ENCODE measurements at regions not wholly inside any gene's neighbourhood (a gene's known extent, or its start where the extent isn't known, plus 50 kb on each side); places are given as distances from the start of the nearest gene placed in this dataset.

- H3K4me3 ChIP-seq (ENCODE audit: low read length), result no peak overlapping the region
- H3K4me1 ChIP-seq (ENCODE audit: insufficient read depth, low read length), result no peaks in the 10 kb centered on the region
- no peaks in the 10 kb centered on the region for H3K9me3 ChIP-seq (ENCODE audit: low read depth, low read length)
- H3K27me3 ChIP-seq (ENCODE audit: insufficient read depth, low read length), result no peaks in the 10 kb centered on the region
These were observed 999.0 kb downstream of the TUSC7 start for GRCh38 chr3:117708601-117709000.

DNA sequence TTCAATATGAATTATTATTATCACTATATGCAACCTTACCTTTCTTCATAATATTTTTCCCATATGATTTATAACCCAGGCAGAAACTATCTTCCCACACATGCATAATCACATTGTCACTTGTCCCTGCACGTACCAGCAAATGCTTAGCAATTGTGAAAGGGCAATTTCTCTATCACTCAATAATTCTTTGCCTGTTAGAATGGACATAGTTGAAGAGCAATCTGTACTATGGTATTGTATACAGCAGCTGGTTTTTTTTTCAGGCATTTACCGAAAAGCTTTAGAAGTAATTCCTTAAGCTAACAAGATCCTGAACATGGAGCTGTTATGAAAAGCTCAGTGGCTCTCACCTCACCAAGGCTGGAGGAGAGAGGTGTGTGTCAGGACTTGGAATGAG is 999.5 kb downstream of the TUSC7 start:
- Histone ChIP-seq H3K4me3 (ENCODE audit: low read length) (no peak overlapping the region), H3K9me3 (ENCODE audit: low read depth, low read length) (no peaks in the 10 kb centered on the region), H3K4me1 (ENCODE audit: insufficient read depth, low read length) (no peaks in the 10 kb centered on the region), H3K27me3 (ENCODE audit: insufficient read depth, low read length) (no peaks in the 10 kb centered on the region)

DNA sequence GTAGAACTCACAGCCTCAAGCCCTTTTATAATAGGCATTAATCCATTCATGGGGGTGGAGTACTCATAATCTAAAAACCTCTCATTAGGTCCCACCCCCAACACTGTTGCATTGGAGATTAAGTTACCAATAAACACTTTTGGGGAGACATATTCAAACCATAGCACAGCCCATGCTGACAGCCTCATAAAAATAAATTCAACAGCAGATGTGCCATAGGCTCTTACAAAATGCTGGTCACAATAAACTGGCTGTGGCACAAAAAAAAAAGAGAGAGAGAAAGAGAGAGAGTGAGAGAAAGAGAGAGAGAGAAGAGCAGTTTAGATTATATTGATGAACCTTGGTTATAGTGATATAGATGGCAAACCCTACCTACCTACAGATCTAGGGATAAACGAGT is 1000.9 kb downstream of the TUSC7 start:
- Histone ChIP-seq H3K27me3 (ENCODE audit: insufficient read depth, low read length) (no peaks in the 10 kb centered on the region), H3K4me1 (ENCODE audit: insufficient read depth, low read length) (no peaks in the 10 kb centered on the region), H3K4me3 (ENCODE audit: low read length) (no peak overlapping the region), H3K9me3 (ENCODE audit: low read depth, low read length) (no peaks in the 10 kb centered on the region)

DNA sequence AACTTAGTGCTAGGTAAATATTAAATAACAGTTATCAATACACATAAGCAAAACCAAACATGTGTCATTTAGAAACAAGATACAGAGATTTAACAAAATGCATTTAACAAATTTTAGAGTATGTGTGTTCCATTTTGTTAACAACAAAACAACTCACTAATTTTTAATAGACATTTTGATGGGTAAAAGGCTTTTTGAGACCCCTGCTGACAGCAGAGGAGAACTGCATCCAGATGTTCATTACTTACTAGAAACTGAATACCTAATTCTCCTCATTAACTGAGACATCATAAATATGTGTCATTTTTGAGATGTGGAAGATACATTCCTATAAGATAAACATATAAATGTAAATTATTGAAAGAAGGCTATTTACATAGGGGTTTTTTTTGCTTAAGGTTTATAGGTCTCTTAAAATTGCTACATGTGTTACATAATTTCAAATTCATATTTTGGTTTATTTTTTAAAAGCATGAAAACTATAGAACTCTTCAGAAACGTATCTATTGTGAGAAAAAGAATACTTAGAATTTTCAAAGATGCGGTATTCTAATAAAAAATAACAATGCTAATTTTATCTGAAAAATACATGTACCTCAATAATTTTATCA is 1009.8 kb downstream of the TUSC7 start:
- Histone ChIP-seq H3K4me1 (ENCODE audit: insufficient read depth, low read length) (no peaks in the 10 kb centered on the region), H3K27me3 (ENCODE audit: insufficient read depth, low read length) (no peaks in the 10 kb centered on the region), H3K9me3 (ENCODE audit: low read depth, low read length) (no peaks in the 10 kb centered on the region), H3K4me3 (ENCODE audit: low read length) (no peak overlapping the region)

DNA sequence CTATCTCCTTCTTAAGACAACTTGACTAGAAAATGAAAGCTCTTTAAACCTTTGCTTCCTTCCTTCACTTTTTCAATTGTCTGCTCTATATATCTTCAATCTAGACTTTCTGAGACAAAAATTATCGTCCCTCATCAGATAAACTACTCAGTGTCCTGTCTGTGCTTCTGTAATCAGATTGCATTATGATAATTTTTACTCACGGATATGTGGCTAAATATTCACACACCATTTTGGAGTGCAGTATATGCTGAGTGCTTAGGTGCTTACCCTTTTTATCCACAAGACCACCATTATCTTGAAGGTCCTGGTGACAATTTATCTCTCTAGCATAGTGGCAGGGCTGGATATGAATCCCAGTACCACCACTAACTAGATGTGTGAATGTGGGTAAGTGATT is 1012.3 kb downstream of the TUSC7 start:
- Histone ChIP-seq H3K27me3 (ENCODE audit: insufficient read depth, low read length) (no peaks in the 10 kb centered on the region), H3K9me3 (ENCODE audit: low read depth, low read length) (no peaks in the 10 kb centered on the region), H3K4me3 (ENCODE audit: low read length) (no peak overlapping the region), H3K4me1 (ENCODE audit: insufficient read depth, low read length) (no peaks in the 10 kb centered on the region)

DNA sequence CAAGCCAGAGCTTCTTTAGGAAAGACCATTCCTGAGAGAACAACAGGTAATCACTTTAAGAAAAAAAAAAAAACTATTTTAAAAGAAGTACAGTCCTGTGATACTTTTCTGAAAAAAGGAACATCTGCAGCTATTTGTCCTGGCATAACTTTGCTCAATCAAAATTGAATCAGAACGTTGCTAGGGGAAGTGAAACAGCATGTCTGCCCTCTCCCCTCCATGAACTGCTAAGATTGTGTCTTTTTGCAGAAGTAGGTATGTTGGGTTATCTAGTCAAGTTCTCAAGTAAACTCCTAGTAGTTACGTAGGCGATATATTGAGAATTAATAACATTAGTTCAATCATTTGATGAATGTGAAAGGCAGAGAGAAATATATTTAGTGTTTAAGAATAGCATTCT is 1013.3 kb downstream of the TUSC7 start:
- no peak overlapping the region for H3K4me3 ChIP-seq (ENCODE audit: low read length)

DNA sequence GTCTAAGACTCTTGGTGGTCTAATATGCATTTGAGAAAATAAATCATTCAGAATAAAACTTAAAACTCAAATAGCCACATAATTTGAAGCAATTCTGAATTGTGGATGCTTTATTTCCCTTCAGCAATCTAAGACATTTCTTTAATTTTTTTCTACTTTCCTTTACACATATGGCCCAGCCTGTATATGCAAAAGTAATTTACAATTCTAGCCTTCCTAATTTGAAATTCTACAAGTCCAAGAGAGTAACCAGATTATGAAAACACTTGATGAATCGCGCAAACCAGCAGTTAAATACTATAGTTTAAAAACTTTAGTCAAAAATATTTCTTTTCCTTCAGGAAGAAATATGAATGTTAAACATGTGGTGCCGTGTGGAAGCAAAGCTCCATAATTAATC is 1014.2 kb downstream of the TUSC7 start:
- Histone ChIP-seq H3K4me3 (ENCODE audit: low read length) (no peak overlapping the region), H3K9me3 (ENCODE audit: low read depth, low read length) (no peaks in the 10 kb centered on the region), H3K27me3 (ENCODE audit: insufficient read depth, low read length) (no peaks in the 10 kb centered on the region), H3K4me1 (ENCODE audit: insufficient read depth, low read length) (no peaks in the 10 kb centered on the region)

More for the DNA sequence above, 1013.3 kb downstream of the TUSC7 start:
- H3K27me3 ChIP-seq (ENCODE audit: insufficient read depth, low read length), result no peaks in the 10 kb centered on the region
- H3K9me3 ChIP-seq (ENCODE audit: low read depth, low read length), result no peaks in the 10 kb centered on the region
- H3K4me1 ChIP-seq (ENCODE audit: insufficient read depth, low read length), result no peaks in the 10 kb centered on the region

- Histone ChIP-seq H3K4me1 (ENCODE audit: insufficient read depth, low read length) (no peaks in the 10 kb centered on the region), H3K4me3 (ENCODE audit: low read length) (no peak overlapping the region), H3K9me3 (ENCODE audit: low read depth, low read length) (no peaks in the 10 kb centered on the region), H3K27me3 (ENCODE audit: insufficient read depth, low read length) (no peaks in the 10 kb centered on the region)
These were observed 1015.7 kb downstream of the TUSC7 start for GRCh38 chr3:117725314-117725713.

DNA sequence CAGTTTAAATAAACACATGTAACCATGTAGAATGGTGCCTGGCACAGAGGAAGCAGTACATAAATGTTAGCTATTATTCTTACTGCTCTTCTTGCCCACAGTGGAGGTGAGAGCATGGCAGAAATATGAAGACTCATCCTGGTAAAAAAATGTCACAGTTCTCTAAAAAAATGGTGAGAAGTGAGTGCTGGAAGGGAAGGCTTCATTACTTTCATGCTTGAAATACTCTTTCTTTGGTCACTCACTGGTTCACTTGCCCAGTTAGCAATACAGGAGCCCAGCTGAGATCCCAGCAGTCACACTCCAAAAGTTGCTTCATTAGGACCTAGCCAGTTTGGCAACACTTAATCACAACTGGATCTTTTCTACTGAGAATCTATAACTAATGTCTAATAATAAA is 1017.2 kb downstream of the TUSC7 start:
- Histone ChIP-seq H3K4me3 (ENCODE audit: low read length) (no peak overlapping the region), H3K27me3 (ENCODE audit: insufficient read depth, low read length) (no peaks in the 10 kb centered on the region), H3K4me1 (ENCODE audit: insufficient read depth, low read length) (no peaks in the 10 kb centered on the region), H3K9me3 (ENCODE audit: low read depth, low read length) (no peaks in the 10 kb centered on the region)

GRCh38 chr3:117728226-117728625 is 1018.6 kb downstream of the TUSC7 start:
- Histone ChIP-seq H3K9me3 (ENCODE audit: low read depth, low read length) (no peaks in the 10 kb centered on the region), H3K4me3 (ENCODE audit: low read length) (no peak overlapping the region), H3K4me1 (ENCODE audit: insufficient read depth, low read length) (no peaks in the 10 kb centered on the region), H3K27me3 (ENCODE audit: insufficient read depth, low read length) (no peaks in the 10 kb centered on the region)

DNA sequence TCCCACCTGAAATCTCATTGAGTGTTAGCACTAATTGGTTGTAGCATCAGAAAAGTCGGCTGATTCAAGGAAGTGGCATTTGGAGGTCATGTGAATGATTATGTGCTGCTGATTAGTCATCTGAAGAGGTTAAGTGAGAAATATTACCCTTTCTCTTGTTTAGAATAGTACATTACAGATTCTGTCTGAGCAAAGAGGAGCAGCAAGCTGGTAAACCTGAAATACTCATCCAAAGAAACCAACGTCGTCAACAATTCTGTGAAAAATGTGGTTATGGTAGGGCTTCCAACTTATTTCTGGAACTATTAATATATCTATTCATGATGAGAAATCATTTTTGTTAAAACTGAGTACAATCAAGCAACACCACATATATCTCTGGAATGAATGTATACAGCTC is 1024.9 kb downstream of the TUSC7 start:
- no peak overlapping the region for H3K4me3 ChIP-seq (ENCODE audit: low read length)

DNA sequence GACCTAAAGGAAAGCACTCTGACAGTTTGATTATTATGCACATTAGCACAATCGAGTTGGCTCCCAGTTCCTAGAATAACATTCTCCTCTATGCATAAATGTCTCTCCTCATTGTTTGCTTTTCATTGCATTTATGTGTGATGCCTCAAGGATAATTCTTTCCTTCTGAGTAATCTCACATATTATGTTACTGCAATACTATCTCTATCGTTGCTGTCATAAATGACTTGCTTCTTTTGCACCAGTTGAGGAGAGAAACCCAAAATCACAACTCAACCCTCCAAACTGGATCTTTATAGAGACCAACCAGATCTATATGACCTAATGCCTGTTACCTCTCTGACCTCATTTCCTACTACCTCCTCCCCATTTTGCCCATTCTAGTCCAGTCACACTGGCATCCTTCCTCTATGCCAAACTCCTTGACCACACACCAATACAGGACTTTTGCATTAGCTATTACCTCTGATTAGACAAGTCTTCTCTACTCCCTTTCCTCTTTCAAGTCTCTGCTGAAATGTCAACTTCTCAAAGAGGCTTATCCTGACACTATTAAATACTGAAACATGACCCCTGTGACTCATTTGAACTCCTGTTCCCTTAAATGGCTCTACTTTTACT is 1026.0 kb downstream of the TUSC7 start:
- no peaks in the 10 kb centered on the region for H3K9me3 ChIP-seq (ENCODE audit: low read depth, low read length)
- H3K27me3 ChIP-seq (ENCODE audit: insufficient read depth, low read length), result no peaks in the 10 kb centered on the region
- H3K4me3 ChIP-seq (ENCODE audit: low read length), result no peak overlapping the region
- H3K4me1 ChIP-seq (ENCODE audit: insufficient read depth, low read length), result no peaks in the 10 kb centered on the region

More for the DNA sequence above, 1024.9 kb downstream of the TUSC7 start:
- Histone ChIP-seq H3K4me1 (ENCODE audit: insufficient read depth, low read length) (no peaks in the 10 kb centered on the region), H3K27me3 (ENCODE audit: insufficient read depth, low read length) (no peaks in the 10 kb centered on the region), H3K9me3 (ENCODE audit: low read depth, low read length) (no peaks in the 10 kb centered on the region)

DNA sequence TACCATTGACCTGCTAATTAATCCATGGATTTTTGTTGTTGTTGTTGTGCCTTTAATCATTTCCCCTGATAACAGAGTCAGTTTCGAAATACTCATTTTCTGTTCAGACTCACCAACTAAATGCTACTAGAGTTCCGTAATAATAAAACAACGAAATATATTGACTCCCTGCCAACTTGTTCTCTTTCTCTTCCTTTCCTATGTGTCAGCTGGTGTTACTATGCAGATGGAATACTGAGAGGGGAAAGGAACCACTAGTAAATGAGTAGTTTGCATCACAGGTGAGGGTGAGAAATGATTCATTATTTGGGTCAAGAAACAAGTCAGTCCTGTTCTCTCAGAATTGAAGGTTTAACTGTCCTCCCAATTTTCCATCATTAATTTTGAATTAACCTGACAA is 1027.3 kb downstream of the TUSC7 start:
- Histone ChIP-seq H3K27me3 (ENCODE audit: insufficient read depth, low read length) (no peaks in the 10 kb centered on the region), H3K4me1 (ENCODE audit: insufficient read depth, low read length) (no peaks in the 10 kb centered on the region), H3K9me3 (ENCODE audit: low read depth, low read length) (no peaks in the 10 kb centered on the region), H3K4me3 (ENCODE audit: low read length) (no peak overlapping the region)

GRCh38 chr3:117743993-117744392 is 1034.4 kb downstream of the TUSC7 start:
- H3K4me3 ChIP-seq (ENCODE audit: low read length), result no peak overlapping the region
- no peaks in the 10 kb centered on the region for H3K9me3 ChIP-seq (ENCODE audit: low read depth, low read length)
- H3K4me1 ChIP-seq (ENCODE audit: insufficient read depth, low read length), result no peaks in the 10 kb centered on the region
- H3K27me3 ChIP-seq (ENCODE audit: insufficient read depth, low read length), result no peaks in the 10 kb centered on the region

DNA sequence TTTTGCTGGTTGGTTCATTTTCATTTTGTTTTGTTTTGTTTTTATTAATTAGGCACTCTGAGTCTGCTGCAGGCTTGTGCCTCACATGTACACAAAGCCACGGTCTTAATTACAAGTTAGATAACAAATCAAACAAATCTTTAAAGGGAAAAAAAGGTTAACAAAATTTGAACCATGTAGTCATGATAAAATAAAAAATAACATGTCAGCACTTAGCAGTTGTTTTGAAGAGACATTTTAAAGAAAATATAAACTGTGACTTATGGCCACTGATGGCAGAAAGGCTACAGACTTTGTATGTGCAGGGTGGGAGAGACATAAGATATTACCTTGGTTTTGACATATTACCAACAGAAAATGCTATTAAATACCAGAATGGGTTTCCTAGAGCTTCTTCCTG is 1035.4 kb downstream of the TUSC7 start:
- Histone ChIP-seq H3K9me3 (ENCODE audit: low read depth, low read length) (no peaks in the 10 kb centered on the region), H3K4me1 (ENCODE audit: insufficient read depth, low read length) (no peaks in the 10 kb centered on the region), H3K4me3 (ENCODE audit: low read length) (no peak overlapping the region), H3K27me3 (ENCODE audit: insufficient read depth, low read length) (no peaks in the 10 kb centered on the region)

DNA sequence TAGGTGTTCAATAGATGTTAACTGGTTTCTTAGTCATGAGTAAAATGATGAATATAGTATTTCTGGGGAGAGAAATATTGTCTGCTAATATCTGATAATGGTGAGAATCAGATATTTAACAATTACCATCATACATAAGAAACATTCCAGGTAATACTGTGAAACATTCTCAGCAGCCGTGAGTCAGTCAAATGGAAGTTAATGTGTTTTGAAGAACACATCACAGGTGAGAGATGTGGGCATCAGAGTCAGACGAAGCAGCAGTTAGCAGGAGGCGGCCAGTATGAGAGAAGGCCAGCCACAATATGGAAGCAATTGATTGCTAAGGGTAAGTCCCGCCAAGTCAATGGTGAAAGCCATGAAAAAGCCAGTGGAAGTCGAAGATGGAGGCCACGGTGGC is 1035.9 kb downstream of the TUSC7 start:
- no peaks in the 10 kb centered on the region for H3K27me3 ChIP-seq (ENCODE audit: insufficient read depth, low read length)
- no peaks in the 10 kb centered on the region for H3K9me3 ChIP-seq (ENCODE audit: low read depth, low read length)
- H3K4me3 ChIP-seq (ENCODE audit: low read length), result no peak overlapping the region
- no peaks in the 10 kb centered on the region for H3K4me1 ChIP-seq (ENCODE audit: insufficient read depth, low read length)

All from mononuclear cell (primary cell).